Epidermal melanocyte (primary cell): ENCODE measurements at regions not wholly inside any gene's neighbourhood (a gene's known extent, or its start where the extent isn't known, plus 50 kb on each side); places are given as distances from the start of the nearest gene placed in this dataset.
A peak's percentile ranks its signal among the peaks of the same experiment; 100 is the strongest.

ENCODE experiments used
- DNase-seq: peaks from one replicate; pipeline ENCODE4 v3.0.0; 2011; ENCODE audit warnings: low spot score; ENCODE audit not compliant: insufficient read length

GRCh38 chr1:192713921-192714320 is 78.0 kb downstream of the RGS13 start:
- no peak for DNase-seq

GRCh38 chr1:192724670-192725069 is 84.2 kb upstream of the RGS2 start:
- DNase-seq: no peak

- DNase-seq: no peak
Observed at GRCh38 chr1:192726820-192727504, 81.9 kb upstream of the RGS2 start.

GRCh38 chr1:192729500-192729899 is 79.3 kb upstream of the RGS2 start:
- DNase-seq: no peak

GRCh38 chr1:192730198-192730597 is 78.6 kb upstream of the RGS2 start:
- DNase-seq: peak; percentile 40

GRCh38 chr1:192732787-192733186 is 76.1 kb upstream of the RGS2 start:
- DNase-seq: no peak

GRCh38 chr1:192735298-192735915 is 73.4 kb upstream of the RGS2 start:
- no peak for DNase-seq

- DNase-seq: no peak
Observed at GRCh38 chr1:192737306-192737705, 71.5 kb upstream of the RGS2 start.

GRCh38 chr1:192739476-192740184 is 69.2 kb upstream of the RGS2 start:
- no peak for DNase-seq

- DNase-seq: no peak
Observed at GRCh38 chr1:192740214-192740613, 68.6 kb upstream of the RGS2 start.

- DNase-seq: no peak
Observed at GRCh38 chr1:192741095-192741494, 67.7 kb upstream of the RGS2 start.

GRCh38 chr1:192747301-192747700 is 61.5 kb upstream of the RGS2 start:
- DNase-seq: no peak

- no peak for DNase-seq
Observed at GRCh38 chr1:192747943-192748342, 60.9 kb upstream of the RGS2 start.

GRCh38 chr1:192749349-192749748 is 59.5 kb upstream of the RGS2 start:
- DNase-seq: no peak

GRCh38 chr1:192751260-192751659 is 57.6 kb upstream of the RGS2 start:
- no peak for DNase-seq

- DNase-seq: no peak
Observed at GRCh38 chr1:192756314-192756713, 52.5 kb upstream of the RGS2 start.

GRCh38 chr1:192756847-192757246 is 52.0 kb upstream of the RGS2 start:
- no peak for DNase-seq

- no peak for DNase-seq
Observed at GRCh38 chr1:192758492-192758891, 50.3 kb upstream of the RGS2 start.
